ENCODE measurements at regions not wholly inside any gene's neighbourhood (a gene's known extent, or its start where the extent isn't known, plus 50 kb on each side); places are given as distances from the start of the nearest gene placed in this dataset.

DNA sequence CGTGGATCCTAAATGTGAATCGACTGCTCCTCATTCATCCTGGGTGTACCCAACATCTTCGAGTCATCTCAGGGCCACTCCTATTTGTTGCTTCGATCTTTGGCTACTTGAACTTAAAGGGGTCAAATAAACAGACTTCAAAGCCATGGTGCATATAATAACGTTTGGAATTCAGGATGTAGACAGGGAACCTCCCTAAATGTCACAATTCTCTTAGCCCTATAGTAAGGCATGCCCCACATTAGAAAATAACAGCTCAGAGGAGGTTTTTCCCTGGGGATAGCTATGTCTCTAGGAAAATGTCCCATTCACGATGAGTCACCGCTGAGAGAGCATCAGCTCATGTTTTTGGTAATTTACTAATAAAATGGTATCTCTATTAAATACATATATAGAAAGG is 54.8 kb upstream of the BMP6 start:
- TF ChIP-seq POLR2A (IDR thresholded peaks at IDR 0.05) = no peak
- TF ChIP-seq, protein P1, sequence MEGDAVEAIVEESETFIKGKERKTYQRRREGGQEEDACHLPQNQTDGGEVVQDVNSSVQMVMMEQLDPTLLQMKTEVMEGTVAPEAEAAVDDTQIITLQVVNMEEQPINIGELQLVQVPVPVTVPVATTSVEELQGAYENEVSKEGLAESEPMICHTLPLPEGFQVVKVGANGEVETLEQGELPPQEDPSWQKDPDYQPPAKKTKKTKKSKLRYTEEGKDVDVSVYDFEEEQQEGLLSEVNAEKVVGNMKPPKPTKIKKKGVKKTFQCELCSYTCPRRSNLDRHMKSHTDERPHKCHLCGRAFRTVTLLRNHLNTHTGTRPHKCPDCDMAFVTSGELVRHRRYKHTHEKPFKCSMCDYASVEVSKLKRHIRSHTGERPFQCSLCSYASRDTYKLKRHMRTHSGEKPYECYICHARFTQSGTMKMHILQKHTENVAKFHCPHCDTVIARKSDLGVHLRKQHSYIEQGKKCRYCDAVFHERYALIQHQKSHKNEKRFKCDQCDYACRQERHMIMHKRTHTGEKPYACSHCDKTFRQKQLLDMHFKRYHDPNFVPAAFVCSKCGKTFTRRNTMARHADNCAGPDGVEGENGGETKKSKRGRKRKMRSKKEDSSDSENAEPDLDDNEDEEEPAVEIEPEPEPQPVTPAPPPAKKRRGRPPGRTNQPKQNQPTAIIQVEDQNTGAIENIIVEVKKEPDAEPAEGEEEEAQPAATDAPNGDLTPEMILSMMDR (IDR thresholded peaks at IDR 0.05) = no peak
- no peak for TF ChIP-seq EP300 (IDR thresholded peaks at IDR 0.05)

Measured in ovary (tissue), 3 donors.